ENCODE measurements at regions not wholly inside any gene's neighbourhood (a gene's known extent, or its start where the extent isn't known, plus 50 kb on each side); places are given as distances from the start of the nearest gene placed in this dataset.

DNA sequence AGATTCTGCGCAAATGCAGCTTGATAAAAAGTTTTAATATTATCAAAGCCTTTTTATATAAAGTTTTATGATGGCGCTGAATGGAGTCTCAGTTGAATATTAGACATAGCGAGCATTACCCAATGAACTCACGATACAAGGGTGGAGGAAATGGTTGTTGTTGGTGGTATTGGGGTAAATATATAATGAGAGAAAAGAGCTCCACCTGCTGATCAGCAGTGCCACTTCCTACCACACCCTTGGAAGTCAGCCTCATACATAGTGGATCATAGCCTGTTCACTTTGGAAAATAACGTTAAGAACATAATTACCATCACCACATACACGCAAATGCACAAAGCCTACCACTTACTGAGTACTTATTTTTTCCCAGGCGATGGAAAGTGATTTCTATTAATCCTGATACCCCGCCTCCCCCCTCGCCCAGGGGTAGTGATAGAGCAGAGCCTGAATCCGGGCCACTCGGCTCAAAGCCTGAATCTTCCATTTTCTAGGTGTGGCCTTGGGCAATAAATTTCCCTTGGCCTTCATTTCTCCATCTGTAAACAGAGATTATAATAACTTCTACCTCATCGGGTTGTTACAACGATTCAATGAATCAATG lies 358.3 kb downstream of the KLF5 start:
- TF ChIP-seq EZH2 (IDR thresholded peaks at IDR 0.05; ENCODE audit: insufficient read depth, low read length), result no peak
- no peak for TF ChIP-seq CTCF (IDR thresholded peaks at IDR 0.05; ENCODE audit: insufficient read depth, low read depth, low read length)
